ENCODE measurements at regions not wholly inside any gene's neighbourhood (a gene's known extent, or its start where the extent isn't known, plus 50 kb on each side); places are given as distances from the start of the nearest gene placed in this dataset.

GRCh38 chr2:129896226-129897100 lies 83.0 kb upstream of the RAB6C start:
- Histone ChIP-seq H3K27me3 (no peaks in the 10 kb centered on the region), H3K27ac (no peak overlapping the region), H3K4me1 (no peaks in the 10 kb centered on the region), H3K9me3 (no peaks in the 10 kb centered on the region), H3K36me3 (no peaks in the 10 kb centered on the region), H3K4me3 (no peak overlapping the region)
- no peak for TF ChIP-seq CTCF (IDR thresholded peaks at IDR 0.05)
- no peak for TF ChIP-seq POLR2A (IDR thresholded peaks at IDR 0.05)
- DNase-seq = no peak

GRCh38 chr2:129901754-129902415 lies 77.6 kb upstream of the RAB6C start:
- DNase-seq = no peak
- Histone ChIP-seq H3K27me3 (no peaks in the 10 kb centered on the region), H3K27ac (no peak overlapping the region), H3K4me1 (no peaks in the 10 kb centered on the region), H3K9me3 (no peaks in the 10 kb centered on the region), H3K4me3 (no peak overlapping the region), H3K36me3 (no peaks in the 10 kb centered on the region)
- TF ChIP-seq POLR2A (IDR thresholded peaks at IDR 0.05) (no peak), CTCF (IDR thresholded peaks at IDR 0.05) (no peak)

- DNase-seq = no peak
- no peaks in the 10 kb centered on the region for H3K4me1 ChIP-seq
- no peak overlapping the region for H3K27ac ChIP-seq
- TF ChIP-seq CTCF (IDR thresholded peaks at IDR 0.05) (no peak), POLR2A (IDR thresholded peaks at IDR 0.05) (no peak)
- H3K9me3 ChIP-seq = no peaks in the 10 kb centered on the region
- H3K4me3 ChIP-seq = no peak overlapping the region
- H3K36me3 ChIP-seq = no peaks in the 10 kb centered on the region
- no peaks in the 10 kb centered on the region for H3K27me3 ChIP-seq
Measured at GRCh38 chr2:129902731-129903585, 76.5 kb upstream of the RAB6C start.

- no peak overlapping the region for H3K27ac ChIP-seq
- peak in 1 of 3 donors; percentile 29 for DNase-seq
- H3K9me3 ChIP-seq = no peaks in the 10 kb centered on the region
- H3K27me3 ChIP-seq = no peaks in the 10 kb centered on the region
- H3K4me3 ChIP-seq = no peak overlapping the region
- H3K4me1 ChIP-seq = no peaks in the 10 kb centered on the region
- no peaks in the 10 kb centered on the region for H3K36me3 ChIP-seq
- no peak for TF ChIP-seq CTCF (IDR thresholded peaks at IDR 0.05)
- TF ChIP-seq POLR2A (IDR thresholded peaks at IDR 0.05) = no peak
Measured at GRCh38 chr2:129903586-129904425, 75.7 kb upstream of the RAB6C start.

All from Peyer's patch (tissue), 4 donors.